Mesendoderm (in vitro differentiated cells): ENCODE measurements at regions not wholly inside any gene's neighbourhood (a gene's known extent, or its start where the extent isn't known, plus 50 kb on each side); places are given as distances from the start of the nearest gene placed in this dataset.

ENCODE experiments used
- DNase-seq: peaks from one replicate; pipeline ENCODE4 v3.0.0; 2013
- H2AK5ac ChIP-seq: 2 replicates; pipeline ENCODE4 v1.6.1; 2013; ENCODE audit warnings: low read length, inconsistent platforms
- H2BK120ac ChIP-seq: 2 replicates; pipeline ENCODE4 v1.6.1; 2013; ENCODE audit warnings: low read depth, mild to moderate bottlenecking, low read length, moderate library complexity, mixed read lengths
- H2BK15ac ChIP-seq: replicated peaks from 2 replicates; pipeline ENCODE4 v1.6.1; 2013; ENCODE audit warnings: low read depth, mild to moderate bottlenecking, moderate library complexity
- H2BK5ac ChIP-seq: 2 replicates; pipeline ENCODE4 v1.6.1; 2013; ENCODE audit warnings: low read length, inconsistent platforms
- H3K18ac ChIP-seq: 2 replicates; pipeline ENCODE4 v1.6.1; 2013; ENCODE audit warnings: mild to moderate bottlenecking, low read length, mixed read lengths
- H3K23ac ChIP-seq: one replicate; pipeline ENCODE4 v1.6.1; 2013; ENCODE audit warnings: low read length
- H3K27ac ChIP-seq: 2 replicates; pipeline ENCODE4 v1.5.1; 2013; ENCODE audit warnings: low read depth, mild to moderate bottlenecking, inconsistent platforms, low read length, moderate library complexity
- H3K27me3 ChIP-seq: 2 replicates; pipeline ENCODE4 v1.6.1; 2013; ENCODE audit warnings: low read length, control low read depth, mild to moderate bottlenecking, inconsistent platforms; ENCODE audit not compliant: insufficient read depth, poor library complexity
- H3K36me3 ChIP-seq: 2 replicates; pipeline ENCODE4 v1.6.1; 2013; ENCODE audit warnings: low read length, inconsistent platforms; ENCODE audit not compliant: control insufficient read depth, insufficient read depth
- H3K4ac ChIP-seq: one replicate; pipeline ENCODE4 v1.6.1; 2013; ENCODE audit warnings: low read depth, mild to moderate bottlenecking, low read length, moderate library complexity
- H3K4me1 ChIP-seq: 2 replicates; pipeline ENCODE4 v1.6.1; 2013; ENCODE audit warnings: low read depth, low read length, inconsistent platforms; ENCODE audit not compliant: control insufficient read depth
- H3K4me2 ChIP-seq: 2 replicates; pipeline ENCODE4 v1.6.1; 2013; ENCODE audit warnings: low read length
- H3K4me3 ChIP-seq: 2 replicates; pipeline ENCODE4 v1.5.1; 2013; ENCODE audit warnings: mild to moderate bottlenecking, low read length
- H3K56ac ChIP-seq: one replicate; pipeline ENCODE4 v1.6.1; 2013; ENCODE audit warnings: low read length
- H3K79me1 ChIP-seq: 2 replicates; pipeline ENCODE4 v1.6.1; 2013; ENCODE audit warnings: low read length, inconsistent platforms
- H3K79me2 ChIP-seq: 2 replicates; pipeline ENCODE4 v1.6.1; 2013; ENCODE audit warnings: mild to moderate bottlenecking, low read length; ENCODE audit not compliant: control insufficient read depth, insufficient read depth
- H3K9ac ChIP-seq: 2 replicates; pipeline ENCODE4 v1.6.1; 2013; ENCODE audit warnings: low read length, inconsistent platforms
- H4K5ac ChIP-seq: one replicate; pipeline ENCODE4 v1.6.1; 2013; ENCODE audit warnings: low read length
- H4K8ac ChIP-seq: one replicate; pipeline ENCODE4 v1.6.1; 2013; ENCODE audit warnings: low read depth, mild to moderate bottlenecking, control low read depth, low read length, moderate library complexity
- WGBS: extraction: QIAGEN DNeasy Blood & Tissue Kit; methylation state at CpG from one replicate; pipeline ENCODE4 v1.1.7; 2013; ENCODE audit warnings: low lambda C conversion rate, missing lambda C conversion rate; ENCODE audit not compliant: insufficient coverage; ENCODE audit errors: extremely low coverage; 5-methylcytosine and 5-hydroxymethylcytosine counted together

DNA sequence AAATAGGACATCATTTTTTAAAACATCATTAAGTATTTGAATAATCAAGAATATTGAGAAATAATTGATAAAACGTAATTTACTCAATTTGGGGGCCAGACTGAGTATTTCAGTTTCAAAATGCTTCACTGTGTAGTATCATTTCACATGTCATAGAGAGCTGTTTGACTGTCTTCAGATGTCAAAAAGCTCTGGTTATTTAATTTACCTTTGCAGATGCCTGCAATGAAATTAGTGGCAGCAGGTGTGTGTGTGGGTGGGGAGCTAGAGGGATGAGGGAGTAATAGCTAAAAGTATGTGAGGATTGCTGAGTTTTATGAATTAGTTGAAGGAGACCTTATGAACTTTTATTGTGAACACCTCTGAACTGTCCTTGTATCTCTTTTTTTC lies 567.2 kb upstream of the MEF2C start:
- Histone ChIP-seq H3K79me2 (no peaks in the 10 kb centered on the region), H3K4me1 (no peaks in the 10 kb centered on the region), H3K4me3 (no peak overlapping the region), H3K27ac (no peak overlapping the region), H2BK15ac (no peak overlapping the region), H3K18ac (no peak overlapping the region), H4K8ac (no peak overlapping the region), H2AK5ac (no peak overlapping the region), H3K4ac (no peak overlapping the region), H3K79me1 (no peaks in the 10 kb centered on the region), H2BK120ac (no peak overlapping the region), H2BK5ac (no peak overlapping the region), H3K36me3 (no peaks in the 10 kb centered on the region), H3K27me3 (no peaks in the 10 kb centered on the region), H3K4me2 (no peak overlapping the region), H3K56ac (no peak overlapping the region), H3K9ac (no peak overlapping the region), H4K5ac (no peak overlapping the region), H3K23ac (no peak overlapping the region)
- no peak for DNase-seq
- WGBS = no CpG with 5 or more reads among the region's 1 CpG

DNA sequence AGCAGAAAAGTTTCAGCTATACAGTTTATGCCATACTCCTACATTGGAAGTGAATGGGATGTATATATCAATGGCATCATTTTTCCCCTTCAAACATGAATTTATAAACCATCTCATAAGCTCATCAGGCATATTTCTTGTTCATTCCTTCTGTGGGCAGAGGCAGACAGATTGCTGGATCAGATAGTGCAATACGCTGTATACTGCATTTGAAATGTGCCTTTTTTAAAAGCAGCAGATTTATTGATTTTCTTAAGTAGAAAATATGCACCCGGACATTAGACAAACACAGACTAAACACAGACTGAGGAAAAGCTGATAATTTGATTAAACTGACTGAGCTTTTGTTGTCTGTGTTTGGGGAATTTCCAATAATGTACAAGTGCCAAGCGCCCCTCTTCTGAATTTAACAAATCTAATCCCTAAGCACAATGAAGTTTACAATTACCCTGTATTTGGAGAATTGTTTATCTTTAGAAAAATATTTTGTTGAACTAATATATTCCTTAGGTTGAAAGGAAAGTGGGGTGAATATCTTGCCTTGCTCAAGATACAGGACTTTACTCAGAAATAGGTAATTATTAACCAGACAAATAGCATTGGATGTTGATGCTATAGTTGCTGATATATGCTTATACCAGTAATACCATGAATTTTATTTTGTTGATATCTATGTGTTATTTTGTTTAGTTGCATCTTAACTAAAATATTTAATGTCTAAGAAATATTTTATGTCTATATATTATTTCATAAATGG lies 566.6 kb upstream of the MEF2C start:
- Histone ChIP-seq H3K56ac (no peak overlapping the region), H3K18ac (no peak overlapping the region), H3K9ac (no peak overlapping the region), H2AK5ac (no peak overlapping the region), H4K5ac (no peak overlapping the region), H3K4me2 (no peak overlapping the region), H2BK5ac (no peak overlapping the region), H3K79me2 (no peaks in the 10 kb centered on the region), H3K79me1 (no peaks in the 10 kb centered on the region), H3K36me3 (no peaks in the 10 kb centered on the region), H2BK120ac (no peak overlapping the region), H3K4ac (no peak overlapping the region), H3K4me3 (no peak overlapping the region), H2BK15ac (no peak overlapping the region), H3K23ac (no peak overlapping the region), H4K8ac (no peak overlapping the region), H3K27me3 (no peaks in the 10 kb centered on the region), H3K27ac (no peak overlapping the region), H3K4me1 (no peaks in the 10 kb centered on the region)
- DNase-seq = no peak
- no CpG with 5 or more reads among the region's 3 CpGs for WGBS

DNA sequence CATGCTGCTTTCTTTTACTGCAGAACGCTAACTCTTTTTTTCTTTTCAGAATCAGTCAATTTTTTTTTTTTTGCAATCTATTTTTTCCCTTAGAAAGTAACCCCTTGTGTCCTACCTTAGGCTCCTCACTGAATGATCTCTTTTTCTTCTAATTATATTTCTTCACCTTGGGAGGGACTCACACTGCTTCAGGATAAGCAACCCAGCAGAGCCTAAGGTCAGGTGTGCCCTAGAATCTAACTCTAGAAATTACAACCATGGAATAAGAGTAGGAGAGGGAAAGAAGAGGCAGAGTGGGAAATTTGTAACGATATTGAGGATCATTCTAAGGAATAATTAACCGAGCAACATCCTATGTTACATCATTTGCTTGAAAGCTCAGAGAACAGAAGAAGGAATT lies 564.0 kb upstream of the MEF2C start:
- no peaks in the 10 kb centered on the region for H3K79me2 ChIP-seq
- H3K27ac ChIP-seq = no peak overlapping the region
- no peak overlapping the region for H3K4me3 ChIP-seq
- H4K8ac ChIP-seq = no peak overlapping the region
- no peak overlapping the region for H3K9ac ChIP-seq
- no peak overlapping the region for H3K18ac ChIP-seq
- WGBS = no CpG with 5 or more reads among the region's 3 CpGs
- DNase-seq = no peak
- no peak overlapping the region for H4K5ac ChIP-seq
- no peak overlapping the region for H2BK120ac ChIP-seq
- no peak overlapping the region for H3K4ac ChIP-seq
- no peak overlapping the region for H2BK15ac ChIP-seq
- H2BK5ac ChIP-seq = no peak overlapping the region
- no peaks in the 10 kb centered on the region for H3K79me1 ChIP-seq
- H3K56ac ChIP-seq = no peak overlapping the region
- H3K23ac ChIP-seq = no peak overlapping the region
- no peaks in the 10 kb centered on the region for H3K36me3 ChIP-seq
- H3K4me2 ChIP-seq = no peak overlapping the region
- H3K27me3 ChIP-seq = no peaks in the 10 kb centered on the region
- H3K4me1 ChIP-seq = no peaks in the 10 kb centered on the region
- no peak overlapping the region for H2AK5ac ChIP-seq

DNA sequence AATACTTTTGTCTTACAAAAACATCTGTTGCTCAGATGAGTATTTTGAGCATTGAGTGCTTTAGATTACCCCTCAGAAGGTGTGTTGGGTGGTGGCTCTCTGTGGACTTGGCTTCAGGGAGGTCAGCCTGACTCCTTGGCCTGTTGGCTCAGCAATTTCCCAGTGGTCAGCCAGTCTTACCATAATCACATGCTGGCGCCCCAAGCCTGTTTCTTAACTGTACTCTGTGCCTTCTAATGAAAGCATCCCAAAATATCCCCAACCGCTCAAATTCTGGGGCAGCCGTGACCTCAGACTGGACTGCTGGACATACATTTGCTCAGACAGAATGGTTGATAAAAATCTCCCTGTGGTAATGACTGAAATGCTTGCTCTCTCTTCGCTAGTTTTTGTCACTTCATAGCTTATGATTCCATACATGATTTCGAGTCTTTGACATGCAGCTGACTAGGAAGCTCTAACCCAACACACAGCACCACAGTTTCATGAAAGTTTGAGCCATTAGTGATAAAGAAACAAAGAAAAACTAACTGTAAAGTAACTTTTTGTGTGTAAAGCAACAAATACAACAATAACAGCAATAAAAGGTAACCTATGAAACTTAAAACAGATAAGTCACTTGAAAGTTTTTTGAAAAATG lies 562.2 kb upstream of the MEF2C start:
- Histone ChIP-seq H3K56ac (no peak overlapping the region), H3K36me3 (no peaks in the 10 kb centered on the region), H3K9ac (no peak overlapping the region), H3K79me2 (no peaks in the 10 kb centered on the region), H2AK5ac (no peak overlapping the region), H2BK5ac (no peak overlapping the region), H3K4me3 (no peak overlapping the region), H3K23ac (no peak overlapping the region), H3K4ac (no peak overlapping the region), H2BK15ac (no peak overlapping the region), H2BK120ac (no peak overlapping the region), H4K8ac (no peak overlapping the region), H4K5ac (no peak overlapping the region), H3K18ac (no peak overlapping the region), H3K4me2 (no peak overlapping the region), H3K79me1 (no peaks in the 10 kb centered on the region), H3K27ac (no peak overlapping the region), H3K27me3 (no peaks in the 10 kb centered on the region), H3K4me1 (no peaks in the 10 kb centered on the region)
- no peak for DNase-seq
- WGBS = no CpG with 5 or more reads among the region's 5 CpGs

DNA sequence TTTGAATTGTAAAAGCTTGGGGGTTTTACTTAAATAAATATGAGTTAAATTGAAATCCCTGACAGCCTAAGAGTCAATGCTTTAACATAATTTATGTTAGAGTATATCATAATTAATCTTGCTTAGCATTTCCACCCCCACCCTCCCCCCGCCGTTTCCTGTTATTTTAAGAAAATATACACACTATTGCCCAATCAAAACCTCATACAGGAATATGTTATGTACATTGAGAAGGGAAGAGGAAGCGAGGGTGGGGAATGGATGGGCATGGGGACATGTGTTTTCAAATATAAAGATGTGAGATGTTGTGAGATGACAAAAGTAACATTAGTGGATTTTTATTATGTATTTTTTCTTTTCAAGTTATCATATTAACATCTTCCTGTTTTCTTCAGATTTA lies 561.1 kb upstream of the MEF2C start:
- Histone ChIP-seq H2BK120ac (no peak overlapping the region), H3K27ac (no peak overlapping the region), H3K79me2 (no peaks in the 10 kb centered on the region), H3K4me1 (no peaks in the 10 kb centered on the region), H2BK15ac (no peak overlapping the region), H3K9ac (no peak overlapping the region), H3K23ac (no peak overlapping the region), H2BK5ac (no peak overlapping the region), H4K5ac (no peak overlapping the region), H3K79me1 (no peaks in the 10 kb centered on the region), H2AK5ac (no peak overlapping the region), H3K18ac (no peak overlapping the region), H3K56ac (no peak overlapping the region), H3K36me3 (no peaks in the 10 kb centered on the region), H3K4me3 (no peak overlapping the region), H3K27me3 (no peaks in the 10 kb centered on the region), H4K8ac (no peak overlapping the region), H3K4me2 (no peak overlapping the region), H3K4ac (no peak overlapping the region)
- no CpG with 5 or more reads among the region's 3 CpGs for WGBS
- no peak for DNase-seq

DNA sequence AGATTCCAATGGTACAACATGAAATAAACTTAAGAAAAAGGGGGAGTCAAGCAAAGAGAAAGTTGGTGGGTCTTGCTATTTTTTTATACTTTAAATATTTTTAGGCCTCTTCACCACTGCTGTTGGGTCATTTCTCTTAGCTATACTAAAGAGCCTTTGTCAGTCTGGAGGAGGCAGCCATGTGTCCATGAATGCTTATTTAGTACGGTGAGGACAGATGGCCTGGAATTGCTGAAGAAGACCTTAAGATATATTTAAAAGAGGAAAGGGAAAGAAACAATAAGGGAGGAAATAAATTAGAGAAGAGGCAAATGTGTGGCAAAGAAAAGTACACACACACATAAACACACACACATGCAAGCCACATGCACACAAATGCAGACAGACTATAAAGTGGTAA lies 560.5 kb upstream of the MEF2C start:
- no peaks in the 10 kb centered on the region for H3K27me3 ChIP-seq
- no peak overlapping the region for H2BK120ac ChIP-seq
- H3K23ac ChIP-seq = no peak overlapping the region
- no peak overlapping the region for H3K27ac ChIP-seq
- WGBS = no CpG with 5 or more reads among the region's 1 CpG
- no peak overlapping the region for H3K56ac ChIP-seq
- no peaks in the 10 kb centered on the region for H3K79me1 ChIP-seq
- no peaks in the 10 kb centered on the region for H3K4me1 ChIP-seq
- H2BK15ac ChIP-seq = no peak overlapping the region
- no peak overlapping the region for H4K5ac ChIP-seq
- H4K8ac ChIP-seq = no peak overlapping the region
- no peak overlapping the region for H2AK5ac ChIP-seq
- H3K4me3 ChIP-seq = no peak overlapping the region
- no peak overlapping the region for H3K9ac ChIP-seq
- no peak overlapping the region for H3K18ac ChIP-seq
- H3K79me2 ChIP-seq = no peaks in the 10 kb centered on the region
- no peaks in the 10 kb centered on the region for H3K36me3 ChIP-seq
- no peak overlapping the region for H3K4me2 ChIP-seq
- H3K4ac ChIP-seq = no peak overlapping the region
- H2BK5ac ChIP-seq = no peak overlapping the region
- no peak for DNase-seq
